Mucosa of stomach (tissue), 1 donor: ENCODE measurements at regions not wholly inside any gene's neighbourhood (a gene's known extent, or its start where the extent isn't known, plus 50 kb on each side); places are given as distances from the start of the nearest gene placed in this dataset.

Experiments used
- H3K27me3 ChIP-seq: one replicate; pipeline ENCODE4 v1.7.0; 2013; ENCODE audit warnings: mild to moderate bottlenecking, low read length; ENCODE audit not compliant: control insufficient read depth, insufficient read depth
- H3K36me3 ChIP-seq: one replicate; pipeline ENCODE4 v1.7.0; 2013; ENCODE audit warnings: low read length; ENCODE audit not compliant: control insufficient read depth, insufficient read depth
- H3K4me1 ChIP-seq: one replicate; pipeline ENCODE4 v1.7.0; 2013; ENCODE audit warnings: mild to moderate bottlenecking, low read length; ENCODE audit not compliant: control insufficient read depth, insufficient read depth
- H3K4me3 ChIP-seq: one replicate; pipeline ENCODE4 v1.7.0; 2013; ENCODE audit warnings: low read length
- H3K9ac ChIP-seq: one replicate; pipeline ENCODE4 v1.7.0; 2013; ENCODE audit warnings: mild to moderate bottlenecking, low read length, moderate library complexity
- H3K9me3 ChIP-seq: one replicate; pipeline ENCODE4 v1.7.0; 2013; ENCODE audit warnings: mild to moderate bottlenecking, low read length, moderate library complexity; ENCODE audit not compliant: control insufficient read depth
- donor health status: Pancreatic carcinoma.

DNA sequence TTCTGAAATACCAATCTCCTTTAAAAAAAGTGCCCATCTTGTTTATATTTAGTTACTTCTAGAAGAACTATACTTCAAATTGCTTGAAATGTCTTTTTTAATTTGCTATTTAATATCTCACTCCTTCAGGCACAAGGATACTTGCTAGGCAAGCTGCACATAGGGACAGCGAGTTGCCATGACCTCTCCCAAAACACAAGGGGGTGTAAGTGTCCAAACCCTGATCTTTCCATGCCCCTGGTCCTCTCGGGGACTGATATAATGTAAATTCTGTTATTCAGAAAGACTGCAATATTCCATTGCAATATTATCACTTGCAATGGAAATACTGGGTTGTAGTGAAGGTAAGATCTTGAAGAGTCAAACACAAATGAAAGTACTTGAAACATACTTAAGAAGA, 480.4 kb downstream of the CETN3 start:
- no peaks in the 10 kb centered on the region for H3K9me3 ChIP-seq
- H3K27me3 ChIP-seq = no peaks in the 10 kb centered on the region
- H3K4me3 ChIP-seq = no peak overlapping the region
- no peaks in the 10 kb centered on the region for H3K36me3 ChIP-seq
- no peak overlapping the region for H3K9ac ChIP-seq
- H3K4me1 ChIP-seq = no peaks in the 10 kb centered on the region

DNA sequence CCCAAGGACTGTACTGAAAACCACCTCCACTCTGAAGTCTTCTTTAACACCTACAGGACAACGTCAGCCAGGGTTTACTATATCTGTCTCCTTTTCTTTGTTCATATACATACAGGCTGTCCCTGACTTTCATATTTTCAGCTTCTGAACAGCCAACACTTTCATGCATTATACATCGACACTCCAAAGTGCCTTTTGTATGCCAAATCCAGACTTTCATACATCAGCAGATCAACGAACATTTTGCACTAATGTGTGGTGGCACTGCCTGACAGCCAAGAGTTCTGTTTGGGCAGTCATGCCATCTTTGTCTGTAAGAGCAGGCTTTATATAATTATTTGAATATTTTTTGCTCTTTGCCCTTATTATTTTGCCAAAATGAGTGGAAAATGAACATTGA, 487.4 kb downstream of the CETN3 start:
- Histone ChIP-seq H3K36me3 (no peaks in the 10 kb centered on the region), H3K9me3 (no peaks in the 10 kb centered on the region), H3K4me3 (no peak overlapping the region), H3K9ac (no peak overlapping the region), H3K27me3 (no peaks in the 10 kb centered on the region), H3K4me1 (no peaks in the 10 kb centered on the region)

DNA sequence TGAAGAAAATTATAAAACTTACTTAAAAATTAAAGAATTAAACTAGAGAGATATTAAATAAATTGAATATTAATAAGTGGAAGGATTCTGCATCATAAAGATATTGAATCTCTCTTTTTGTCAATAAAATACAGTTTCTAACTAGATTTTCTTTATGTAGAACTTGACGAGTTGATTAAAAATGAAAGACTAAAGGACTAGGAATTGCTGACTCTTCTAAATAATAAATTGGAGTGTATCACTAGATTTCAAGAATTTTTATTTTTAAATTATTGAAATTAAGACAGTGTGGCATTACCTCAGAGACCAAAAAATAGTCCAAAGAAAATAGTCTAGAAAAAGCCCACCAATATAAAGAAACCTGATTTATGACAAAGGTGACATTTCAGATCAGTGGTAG, 492.4 kb downstream of the CETN3 start:
- Histone ChIP-seq H3K27me3 (no peaks in the 10 kb centered on the region), H3K4me1 (no peaks in the 10 kb centered on the region), H3K36me3 (no peaks in the 10 kb centered on the region), H3K4me3 (no peak overlapping the region), H3K9me3 (no peaks in the 10 kb centered on the region), H3K9ac (no peak overlapping the region)

DNA sequence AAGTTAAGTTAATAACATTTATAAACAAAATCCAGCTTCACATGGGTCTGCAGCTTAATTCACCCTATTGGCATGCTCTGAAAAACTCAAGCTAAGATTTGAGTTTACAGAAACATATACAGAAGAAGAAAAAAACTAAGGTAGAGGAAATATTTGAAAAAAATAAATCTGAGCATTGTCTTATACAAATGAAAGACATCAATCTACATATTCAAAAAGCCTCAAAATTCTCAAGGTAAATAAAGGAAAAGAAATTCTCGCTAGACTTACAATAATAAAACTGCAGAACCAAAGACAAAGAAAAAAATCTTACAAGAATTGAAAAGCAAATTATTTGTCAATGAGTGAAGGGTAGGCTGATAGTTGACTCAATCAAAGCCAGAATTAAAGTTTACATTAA, 493.4 kb downstream of the CETN3 start:
- no peaks in the 10 kb centered on the region for H3K27me3 ChIP-seq
- no peak overlapping the region for H3K4me3 ChIP-seq
- H3K36me3 ChIP-seq = no peaks in the 10 kb centered on the region

DNA sequence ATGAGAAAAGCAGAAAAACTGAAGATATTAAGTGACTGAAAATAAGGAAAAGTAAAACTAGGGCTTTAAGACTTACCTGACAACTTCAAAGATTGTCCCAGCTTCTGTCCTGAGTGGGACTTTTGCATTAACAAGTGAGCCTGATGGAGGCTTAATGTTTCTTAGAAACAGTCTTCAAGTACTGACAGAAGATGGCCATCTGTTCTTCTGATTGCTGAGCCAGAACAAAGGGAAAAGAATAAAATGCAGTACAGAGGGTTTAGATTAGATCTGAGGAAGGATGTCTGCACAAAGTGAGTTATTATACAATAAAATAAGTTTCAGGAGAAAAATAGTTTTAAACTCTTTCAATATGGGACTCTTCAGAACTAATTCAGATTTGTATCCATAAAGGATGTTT, 500.7 kb downstream of the CETN3 start:
- H3K4me1 ChIP-seq = no peaks in the 10 kb centered on the region
- no peak overlapping the region for H3K4me3 ChIP-seq
- H3K36me3 ChIP-seq = no peaks in the 10 kb centered on the region
- no peaks in the 10 kb centered on the region for H3K9me3 ChIP-seq
- no peak overlapping the region for H3K9ac ChIP-seq
- no peaks in the 10 kb centered on the region for H3K27me3 ChIP-seq

More for the DNA sequence above, 493.4 kb downstream of the CETN3 start:
- Histone ChIP-seq H3K9ac (no peak overlapping the region), H3K4me1 (no peaks in the 10 kb centered on the region), H3K9me3 (no peaks in the 10 kb centered on the region)

DNA sequence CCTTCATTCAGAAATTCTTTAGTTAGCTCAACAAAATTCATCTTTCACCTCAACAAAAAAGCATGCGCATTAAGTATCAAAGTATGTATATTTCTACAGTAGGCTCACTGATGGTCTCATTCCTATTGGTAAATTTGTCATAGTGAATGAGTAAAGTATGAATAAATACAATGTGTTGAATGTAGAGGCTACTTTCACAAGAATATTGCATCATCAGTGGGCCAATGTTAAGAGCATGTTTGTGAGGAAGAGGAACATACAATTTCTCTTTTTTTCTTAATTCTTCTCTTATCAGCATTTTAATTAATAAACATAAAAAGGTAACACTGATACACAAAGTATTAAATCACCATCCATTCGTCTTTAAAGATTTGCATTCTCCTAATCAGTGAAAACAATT, 505.1 kb downstream of the CETN3 start:
- H3K9ac ChIP-seq = no peak overlapping the region
- no peaks in the 10 kb centered on the region for H3K4me1 ChIP-seq
- H3K9me3 ChIP-seq = no peaks in the 10 kb centered on the region
- H3K27me3 ChIP-seq = no peaks in the 10 kb centered on the region
- no peaks in the 10 kb centered on the region for H3K36me3 ChIP-seq
- no peak overlapping the region for H3K4me3 ChIP-seq

DNA sequence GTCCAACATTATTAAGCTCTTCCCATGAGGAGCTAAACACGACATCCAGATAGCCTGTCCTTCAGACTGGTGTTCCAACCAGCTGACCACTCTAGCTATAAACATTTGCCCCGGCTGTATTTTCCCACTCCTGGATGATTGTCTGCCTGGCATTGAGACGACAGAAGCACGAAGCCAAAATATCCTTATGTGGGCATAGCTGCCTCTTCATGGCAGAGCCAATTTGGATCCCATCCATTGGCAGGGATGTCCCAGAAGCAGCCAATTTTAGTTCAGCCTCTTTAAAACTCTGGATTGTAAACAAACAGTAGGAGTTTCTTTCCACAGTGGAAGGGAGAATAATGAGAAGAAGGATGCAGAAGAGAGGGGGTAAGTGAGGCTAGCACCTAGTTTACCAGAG, 507.6 kb downstream of the CETN3 start:
- Histone ChIP-seq H3K4me3 (no peak overlapping the region), H3K9me3 (no peaks in the 10 kb centered on the region), H3K27me3 (no peaks in the 10 kb centered on the region), H3K36me3 (no peaks in the 10 kb centered on the region), H3K9ac (no peak overlapping the region), H3K4me1 (no peaks in the 10 kb centered on the region)

DNA sequence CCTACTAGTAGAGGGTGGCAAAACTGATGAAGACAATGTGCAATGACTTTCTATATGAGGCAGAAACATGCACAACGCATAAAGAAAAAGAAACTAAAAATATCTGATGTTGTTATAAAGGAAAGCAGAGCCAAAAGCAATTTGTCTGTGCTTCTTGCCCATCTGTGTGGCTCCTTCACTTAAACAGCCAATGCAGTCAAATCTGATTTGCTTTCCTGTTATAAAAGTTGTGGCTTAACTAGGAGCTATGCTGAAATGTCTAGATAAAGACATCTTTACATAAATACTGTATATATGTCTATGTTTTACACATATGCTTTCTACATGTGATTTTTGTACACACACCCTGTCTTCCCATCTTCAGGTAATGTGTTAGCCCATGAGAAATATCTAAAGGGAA, 508.2 kb downstream of the CETN3 start:
- Histone ChIP-seq H3K4me3 (no peak overlapping the region), H3K9ac (no peak overlapping the region), H3K9me3 (no peaks in the 10 kb centered on the region)

DNA sequence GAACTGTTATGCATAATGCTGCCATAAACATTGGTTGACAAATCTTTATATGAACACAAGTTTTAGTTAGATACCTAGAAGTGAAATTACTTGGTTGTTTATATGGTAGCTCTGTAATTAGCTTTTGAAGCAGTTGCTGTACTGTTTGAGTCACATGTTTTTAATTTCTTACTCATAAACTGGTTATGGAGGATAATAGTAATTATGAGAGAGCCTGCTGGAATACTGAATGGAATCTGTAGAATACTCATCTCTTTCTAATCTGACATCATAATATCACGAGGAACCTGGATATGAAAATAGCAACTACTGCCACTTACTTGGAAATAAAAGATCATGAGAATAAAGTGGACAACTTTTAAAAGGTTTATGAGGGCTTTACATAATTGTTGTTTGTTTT, 509.2 kb downstream of the CETN3 start:
- Histone ChIP-seq H3K4me1 (no peaks in the 10 kb centered on the region), H3K27me3 (no peaks in the 10 kb centered on the region), H3K36me3 (no peaks in the 10 kb centered on the region), H3K9me3 (no peaks in the 10 kb centered on the region), H3K4me3 (no peak overlapping the region), H3K9ac (no peak overlapping the region)

More for the DNA sequence above, 508.2 kb downstream of the CETN3 start:
- Histone ChIP-seq H3K36me3 (no peaks in the 10 kb centered on the region), H3K27me3 (no peaks in the 10 kb centered on the region), H3K4me1 (no peaks in the 10 kb centered on the region)

DNA sequence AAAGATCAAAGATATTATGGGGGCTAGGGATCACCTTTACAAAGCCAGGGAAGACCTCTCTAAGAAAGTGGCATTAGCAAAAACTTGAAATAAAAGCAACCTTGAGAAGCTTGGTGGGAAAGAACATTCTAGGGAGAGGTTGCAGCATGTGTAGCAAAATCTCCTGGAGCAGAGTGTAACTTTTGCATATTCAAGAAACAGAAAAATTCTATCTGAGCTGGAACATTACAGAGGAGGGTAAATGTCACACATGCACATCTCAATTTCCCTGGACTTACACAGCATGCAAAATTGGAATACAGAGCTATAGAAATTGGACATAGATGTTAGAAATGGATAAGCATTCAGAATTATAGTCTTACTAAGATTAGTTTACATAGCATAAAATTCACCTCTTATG, 510.0 kb downstream of the CETN3 start:
- no peaks in the 10 kb centered on the region for H3K36me3 ChIP-seq
- no peak overlapping the region for H3K9ac ChIP-seq
- H3K4me3 ChIP-seq = no peak overlapping the region

DNA sequence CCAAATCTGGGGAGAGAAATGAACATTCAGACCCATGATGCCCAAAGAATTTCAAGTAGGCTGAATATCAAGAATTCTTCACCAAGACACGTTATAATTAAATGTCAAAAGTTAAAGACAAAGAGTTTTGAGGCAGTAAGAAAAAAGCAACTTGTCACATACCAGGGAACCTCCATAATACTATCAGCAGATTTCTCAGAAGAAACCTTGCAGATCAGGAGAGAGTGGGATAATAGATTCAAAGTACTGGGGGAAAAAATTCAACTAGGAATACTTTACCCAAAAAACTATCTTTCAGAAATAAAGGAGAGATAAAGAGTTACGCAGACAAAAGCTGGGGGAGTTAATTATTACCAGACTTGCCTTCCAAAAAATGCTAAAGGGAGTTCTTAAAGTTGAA, 516.0 kb downstream of the CETN3 start:
- Histone ChIP-seq H3K9ac (no peak overlapping the region), H3K9me3 (no peaks in the 10 kb centered on the region), H3K4me1 (no peaks in the 10 kb centered on the region), H3K27me3 (no peaks in the 10 kb centered on the region), H3K36me3 (no peaks in the 10 kb centered on the region), H3K4me3 (no peak overlapping the region)

More for the DNA sequence above, 510.0 kb downstream of the CETN3 start:
- Histone ChIP-seq H3K4me1 (no peaks in the 10 kb centered on the region), H3K9me3 (no peaks in the 10 kb centered on the region), H3K27me3 (no peaks in the 10 kb centered on the region)

DNA sequence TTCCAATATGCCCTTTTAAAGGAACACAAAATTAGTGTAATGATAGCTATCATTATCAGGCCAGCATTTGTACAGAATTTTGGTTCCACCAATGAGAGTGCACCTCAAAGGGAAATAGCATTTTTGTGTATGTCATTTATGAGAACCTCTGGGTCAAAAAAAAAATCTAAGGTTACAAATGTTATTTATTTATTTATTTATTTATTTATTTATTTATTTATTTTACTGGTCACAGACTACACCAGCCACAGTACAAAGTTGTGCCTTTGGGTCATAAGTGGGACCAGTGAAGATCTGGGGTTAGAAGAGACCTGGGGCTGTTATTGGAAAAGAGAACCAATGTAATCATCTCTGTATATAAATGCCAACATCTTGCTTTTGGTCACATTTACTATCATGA, 523.9 kb downstream of the CETN3 start:
- Histone ChIP-seq H3K9ac (no peak overlapping the region), H3K4me1 (no peaks in the 10 kb centered on the region), H3K4me3 (no peak overlapping the region), H3K27me3 (no peaks in the 10 kb centered on the region), H3K36me3 (no peaks in the 10 kb centered on the region), H3K9me3 (no peaks in the 10 kb centered on the region)

DNA sequence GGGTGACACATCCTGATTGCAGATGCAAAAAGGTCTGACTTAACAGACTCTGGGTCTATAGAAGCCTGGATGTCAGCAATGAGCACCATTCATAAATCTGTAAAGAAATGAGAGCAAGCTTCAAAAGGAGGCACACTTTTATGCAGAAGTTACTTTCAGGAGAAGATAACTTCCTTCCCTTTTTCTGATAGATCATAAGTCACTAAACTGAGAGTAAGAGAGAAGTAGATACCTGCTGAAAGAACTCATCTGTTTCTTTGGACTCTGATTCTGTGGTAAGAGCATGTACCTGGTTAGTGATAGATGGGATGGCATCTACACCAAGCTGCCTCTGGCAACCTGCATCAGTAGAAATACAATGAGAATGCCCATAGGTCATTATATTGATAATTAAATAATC, 525.6 kb downstream of the CETN3 start:
- Histone ChIP-seq H3K9me3 (no peaks in the 10 kb centered on the region), H3K4me1 (no peaks in the 10 kb centered on the region), H3K27me3 (no peaks in the 10 kb centered on the region), H3K9ac (no peak overlapping the region), H3K4me3 (no peak overlapping the region), H3K36me3 (no peaks in the 10 kb centered on the region)
